Pancreas (tissue), 10 donors: ENCODE measurements at regions not wholly inside any gene's neighbourhood (a gene's known extent, or its start where the extent isn't known, plus 50 kb on each side); places are given as distances from the start of the nearest gene placed in this dataset.

Experiments
- ATAC-seq, 4 donors: fragments of 200-7000 bp; cut with Tn5 transposase; one replicate each; pipeline versions ENCODE4 v1.8.0 to v1.9.1; 2020; ENCODE audit warnings: mild to moderate bottlenecking in 4 of 4, moderate library complexity in 4 of 4
- DNase-seq, 6 donors: peaks; one replicate each; pipeline ENCODE4 v3.0.0-alpha.2; 2020
- FAIRE-seq: peaks from 2 replicates; lab custom pipeline; 2012; peaks lifted over from hg19 to GRCh38; lab: Jason Lieb, UNC
- H3K27ac ChIP-seq, 4 donors: fragments of 200-600 bp; sonication (generic); 1 replicate in 3 of 4; 2 replicates in 1 of 4; pipeline versions ENCODE4 v1.5.0 to v1.8.0; 2020
- H3K27me3 ChIP-seq, 4 donors: fragments of 200-600 bp; one replicate each; pipeline ENCODE4 v1.8.0; 2021
- H3K36me3 ChIP-seq, 3 donors: fragments of 200-600 bp; sonication (generic) in 1 of 3; one replicate each; pipeline versions ENCODE4 v1.5.0 to v1.8.0; 2020 to 2021
- H3K4me1 ChIP-seq, 3 donors: fragments of 200-600 bp; one replicate each; pipeline ENCODE4 v1.8.0; 2021
- H3K4me3 ChIP-seq, 4 donors: fragments of 200-600 bp; sonication (generic) in 2 of 4; one replicate each; pipeline versions ENCODE4 v1.5.0 to v1.8.0; 2020 to 2021
- H3K9me3 ChIP-seq, 4 donors: fragments of 200-600 bp; one replicate each; pipeline ENCODE4 v1.8.0; 2021
- WGBS, 2 donors: extraction: QIAGEN DNeasy Blood & Tissue Kit; methylation state at CpG; one replicate each; pipeline ENCODE4 v1.1.7; 2013; 5-methylcytosine and 5-hydroxymethylcytosine counted together
- intact Hi-C, 3 donors: fragments of 100-400 bp; cut with DNase I; formaldehyde crosslinking; loops; one replicate each; pipeline versions ENCODE4 v1.11.1 to v1.14.2; 2022
- TF ChIP-seq, protein P1 (sequence below), 4 donors: fragments of 200-600 bp; sonication (generic) in 3 of 4; IDR thresholded peaks; one replicate each; pipeline versions ENCODE4 v1.5.0 to v1.8.0; 2021; ENCODE audit warnings: antibody characterized with exemption in 4 of 4
- donor health status: healthy with polysubstance abuse.
- donor health status: DM: no; HTN: no; CAD: no; lungs with moderate emphysema.
- donor health status: DM: no; HTN: no; CAD: no.
- donor health status: control.
- donor health status: control.
- donor health status: Bipolar disorder and iron deficiency.
- donor health status: DM: yes; HTN: yes; CAD: no.
- donor health status: DM: no; HTN: no; CAD: no.
- donor health status: DM: no; HTN: no; CAD: no.
- donor health status: DM: yes; HTN: yes; CAD: no.

GRCh38 chr18:38602341-38602740 is 1036.7 kb upstream of the CELF4 start:
- ATAC-seq (no peak), FAIRE-seq (no peak), DNase-seq (no peak)
- intact Hi-C loops = no loop called here
- Histone ChIP-seq H3K27ac (no peak overlapping the region), H3K9me3 (no peaks in the 10 kb centered on the region), H3K36me3 (no peaks in the 10 kb centered on the region), H3K4me3 (no peak overlapping the region), H3K27me3 (no peaks in the 10 kb centered on the region), H3K4me1 (no peaks in the 10 kb centered on the region)
- TF ChIP-seq, protein P1, sequence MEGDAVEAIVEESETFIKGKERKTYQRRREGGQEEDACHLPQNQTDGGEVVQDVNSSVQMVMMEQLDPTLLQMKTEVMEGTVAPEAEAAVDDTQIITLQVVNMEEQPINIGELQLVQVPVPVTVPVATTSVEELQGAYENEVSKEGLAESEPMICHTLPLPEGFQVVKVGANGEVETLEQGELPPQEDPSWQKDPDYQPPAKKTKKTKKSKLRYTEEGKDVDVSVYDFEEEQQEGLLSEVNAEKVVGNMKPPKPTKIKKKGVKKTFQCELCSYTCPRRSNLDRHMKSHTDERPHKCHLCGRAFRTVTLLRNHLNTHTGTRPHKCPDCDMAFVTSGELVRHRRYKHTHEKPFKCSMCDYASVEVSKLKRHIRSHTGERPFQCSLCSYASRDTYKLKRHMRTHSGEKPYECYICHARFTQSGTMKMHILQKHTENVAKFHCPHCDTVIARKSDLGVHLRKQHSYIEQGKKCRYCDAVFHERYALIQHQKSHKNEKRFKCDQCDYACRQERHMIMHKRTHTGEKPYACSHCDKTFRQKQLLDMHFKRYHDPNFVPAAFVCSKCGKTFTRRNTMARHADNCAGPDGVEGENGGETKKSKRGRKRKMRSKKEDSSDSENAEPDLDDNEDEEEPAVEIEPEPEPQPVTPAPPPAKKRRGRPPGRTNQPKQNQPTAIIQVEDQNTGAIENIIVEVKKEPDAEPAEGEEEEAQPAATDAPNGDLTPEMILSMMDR (IDR thresholded peaks at IDR 0.05) = no peak

- ATAC-seq (no peak), DNase-seq (no peak), FAIRE-seq (no peak)
- no peaks in the 10 kb centered on the region for H3K4me1 ChIP-seq
- TF ChIP-seq, protein P1 (IDR thresholded peaks at IDR 0.05) = no peak
- WGBS, 2 donors = 78 to 80% methylated on average over 1 of the region's 1 CpG
- no peaks in the 10 kb centered on the region for H3K27me3 ChIP-seq
- intact Hi-C loops = no loop called here
- H3K9me3 ChIP-seq = no peaks in the 10 kb centered on the region
- H3K4me3 ChIP-seq = no peak overlapping the region
- no peak overlapping the region for H3K27ac ChIP-seq
- H3K36me3 ChIP-seq = no peaks in the 10 kb centered on the region
Measured at GRCh38 chr18:38587571-38587970, 1022.0 kb upstream of the CELF4 start.

DNA sequence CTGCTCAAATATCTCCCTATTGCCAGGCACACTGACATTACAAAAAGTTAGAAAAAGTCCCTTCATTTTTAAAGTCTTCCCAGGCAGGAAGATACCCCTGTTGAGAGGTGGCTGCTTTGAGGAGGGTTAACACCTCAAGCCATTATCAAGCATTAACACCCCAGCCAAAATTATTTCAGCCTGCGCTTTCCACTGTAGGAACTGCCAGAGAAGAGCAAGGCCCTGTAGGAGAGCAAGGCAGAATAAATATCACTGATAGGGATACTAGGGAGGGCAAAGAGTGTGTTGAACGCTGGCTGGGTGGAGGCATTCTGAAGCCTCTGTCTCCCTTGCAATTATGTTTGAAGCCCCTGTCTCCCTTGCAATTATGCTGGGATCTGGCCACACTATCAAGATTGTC is 1020.7 kb upstream of the CELF4 start:
- no peaks in the 10 kb centered on the region for H3K4me1 ChIP-seq
- intact Hi-C loops = no loop called here
- H3K9me3 ChIP-seq = no peaks in the 10 kb centered on the region
- 35 to 53% methylated on average over 2 of the region's 2 CpGs for WGBS, 2 donors
- H3K27me3 ChIP-seq = no peaks in the 10 kb centered on the region
- FAIRE-seq = no peak
- DNase-seq = no peak
- H3K36me3 ChIP-seq = no peaks in the 10 kb centered on the region
- no peak overlapping the region for H3K4me3 ChIP-seq
- TF ChIP-seq, protein P1 (IDR thresholded peaks at IDR 0.05) = no peak
- H3K27ac ChIP-seq = no peak overlapping the region
- no peak for ATAC-seq

DNA sequence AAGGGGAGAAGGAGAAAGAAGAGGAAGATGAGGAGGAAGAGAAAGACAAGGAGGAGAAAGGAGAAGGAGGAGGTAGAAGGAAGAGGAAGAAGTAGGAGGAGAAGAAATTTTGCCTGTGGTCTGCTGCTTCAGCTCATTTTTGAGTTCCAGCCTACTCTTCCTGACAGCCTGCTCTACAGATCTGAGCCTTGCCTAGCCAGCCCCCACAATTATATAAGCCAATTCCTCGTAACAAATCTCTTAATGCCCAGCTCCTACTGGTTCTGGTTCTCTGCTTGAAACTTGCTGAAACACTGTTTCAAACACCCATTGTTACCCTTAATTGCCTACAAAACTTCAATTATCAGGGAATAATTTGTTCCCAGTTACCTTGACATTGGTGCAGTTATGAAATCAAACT is 1014.2 kb upstream of the CELF4 start:
- TF ChIP-seq, protein P1 (IDR thresholded peaks at IDR 0.05) = no peak
- Histone ChIP-seq H3K27me3 (no peaks in the 10 kb centered on the region), H3K4me1 (no peaks in the 10 kb centered on the region), H3K4me3 (no peak overlapping the region), H3K36me3 (no peaks in the 10 kb centered on the region), H3K9me3 (no peaks in the 10 kb centered on the region), H3K27ac (no peak overlapping the region)
- FAIRE-seq = no peak
- ATAC-seq = no peak
- intact Hi-C loops = no loop called here
- DNase-seq = no peak
- 34 to 59% methylated on average over 1 of the region's 1 CpG for WGBS, 2 donors

- Histone ChIP-seq H3K4me1 (no peaks in the 10 kb centered on the region), H3K27me3 (no peaks in the 10 kb centered on the region), H3K9me3 (no peaks in the 10 kb centered on the region), H3K4me3 (no peak overlapping the region), H3K27ac (no peak overlapping the region), H3K36me3 (no peaks in the 10 kb centered on the region)
- TF ChIP-seq, protein P1 (IDR thresholded peaks at IDR 0.05) = no peak
- DNase-seq (no peak), ATAC-seq (no peak), FAIRE-seq (no peak)
- intact Hi-C loops = no loop called here
- 58 to 68% methylated on average over 4 of the region's 4 CpGs for WGBS, 2 donors
Measured at GRCh38 chr18:38576916-38577315, 1011.3 kb upstream of the CELF4 start.
